ENCODE measurements at regions not wholly inside any gene's neighbourhood (a gene's known extent, or its start where the extent isn't known, plus 50 kb on each side); places are given as distances from the start of the nearest gene placed in this dataset.
"Not testable (repeated sequence)": the region's sequence is repeated elsewhere in the genome, so short reads cannot be mapped to it uniquely, and the experiment has no call there.

DNA sequence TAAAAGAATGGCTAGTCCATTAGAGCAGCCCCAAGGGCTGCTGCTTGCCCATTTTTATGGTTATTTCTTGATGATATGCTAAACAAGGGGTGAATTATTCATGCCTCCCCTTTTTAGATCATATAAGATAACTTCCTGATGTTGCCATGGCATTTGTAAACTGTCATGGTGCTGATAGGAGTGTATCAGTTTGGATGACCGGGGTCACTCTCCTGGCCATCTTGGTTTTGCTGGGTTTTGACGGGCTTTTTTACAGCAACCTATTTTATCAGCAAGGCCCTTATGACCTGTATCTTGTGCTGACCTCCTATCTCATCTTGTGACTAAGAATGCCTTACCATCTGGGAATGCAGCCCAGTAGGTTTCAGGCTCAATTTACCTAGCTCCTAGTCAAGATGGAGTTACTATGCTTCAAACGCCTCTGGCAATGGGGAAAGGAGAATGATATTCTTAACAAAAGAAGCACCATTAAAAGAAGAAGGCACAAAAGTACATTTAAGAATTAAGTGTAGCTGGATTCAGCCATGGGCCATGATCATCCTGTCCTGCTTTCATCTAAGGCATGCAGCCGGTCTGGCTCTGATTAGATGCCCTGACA, 1156.0 kb downstream of the PCDH9 start:
- Histone ChIP-seq H3K4me1 (ENCODE audit: control insufficient read depth, insufficient read depth, low read length, unreplicated experiment) (no peaks in the 10 kb centered on the region), H3K79me2 (ENCODE audit: control insufficient read depth, insufficient read depth, low read length, unreplicated experiment) (no peaks in the 10 kb centered on the region), H3K27me3 (ENCODE audit: insufficient read depth, low read length) (no peaks in the 10 kb centered on the region), H3K36me3 (ENCODE audit: insufficient read depth, low read length) (no peaks in the 10 kb centered on the region), H3K27ac (ENCODE audit: low read depth, low read length) (no peak overlapping the region), H3K4me3 (ENCODE audit: low read depth, low read length) (no peak overlapping the region), H2AFZ (ENCODE audit: low read length, unreplicated experiment) (no peak overlapping the region)

DNA sequence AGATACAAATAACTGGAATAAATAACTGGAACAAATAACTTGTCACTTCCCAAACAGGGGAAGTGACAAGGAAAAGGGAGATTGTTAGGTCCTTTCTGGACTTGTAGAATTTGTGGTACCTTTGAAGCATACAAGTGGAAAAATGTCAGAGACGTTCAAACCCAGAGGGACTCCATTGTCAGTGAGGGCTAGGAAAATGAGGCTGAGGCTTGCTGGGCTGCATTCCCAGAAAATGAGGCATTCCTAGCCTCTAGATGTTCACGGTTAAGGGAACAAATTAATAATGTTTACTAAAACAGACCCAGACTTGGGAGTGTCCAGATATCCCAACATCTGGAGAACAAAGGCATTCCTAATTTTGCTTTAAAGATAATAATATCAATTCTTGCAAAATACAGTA, 1158.0 kb downstream of the PCDH9 start:
- not testable (repeated sequence) for H3K36me3 ChIP-seq (ENCODE audit: insufficient read depth, low read length); H3K79me2 ChIP-seq (ENCODE audit: control insufficient read depth, insufficient read depth, low read length, unreplicated experiment); H2AFZ ChIP-seq (ENCODE audit: low read length, unreplicated experiment); H3K4me3 ChIP-seq (ENCODE audit: low read depth, low read length); H3K27ac ChIP-seq (ENCODE audit: low read depth, low read length); H3K27me3 ChIP-seq (ENCODE audit: insufficient read depth, low read length); H3K4me1 ChIP-seq (ENCODE audit: control insufficient read depth, insufficient read depth, low read length, unreplicated experiment)

DNA sequence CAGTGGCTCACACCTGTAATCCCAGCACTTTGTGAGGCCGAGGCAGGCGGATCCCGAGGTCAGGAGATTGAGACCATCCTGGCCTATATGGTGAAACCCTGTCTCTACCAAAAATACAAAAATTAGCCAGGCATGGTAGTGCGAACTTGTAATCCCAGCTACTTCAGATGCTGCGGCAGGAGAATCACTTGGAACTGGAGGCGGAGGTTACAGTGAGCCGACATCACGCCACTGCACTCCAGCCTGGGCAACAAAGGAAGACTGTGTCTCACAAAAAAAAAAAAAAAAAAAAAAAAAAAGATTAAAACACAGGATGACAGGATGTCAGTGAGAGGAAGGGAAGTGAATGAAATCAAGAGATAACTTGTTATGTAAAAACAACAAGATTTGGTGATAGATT, 1158.5 kb downstream of the PCDH9 start:
- Histone ChIP-seq H3K27me3 (ENCODE audit: insufficient read depth, low read length) (no peaks in the 10 kb centered on the region), H2AFZ (ENCODE audit: low read length, unreplicated experiment) (no peak overlapping the region), H3K4me1 (ENCODE audit: control insufficient read depth, insufficient read depth, low read length, unreplicated experiment) (no peaks in the 10 kb centered on the region), H3K27ac (ENCODE audit: low read depth, low read length) (no peak overlapping the region), H3K36me3 (ENCODE audit: insufficient read depth, low read length) (no peaks in the 10 kb centered on the region), H3K4me3 (ENCODE audit: low read depth, low read length) (no peak overlapping the region), H3K79me2 (ENCODE audit: control insufficient read depth, insufficient read depth, low read length, unreplicated experiment) (no peaks in the 10 kb centered on the region)

DNA sequence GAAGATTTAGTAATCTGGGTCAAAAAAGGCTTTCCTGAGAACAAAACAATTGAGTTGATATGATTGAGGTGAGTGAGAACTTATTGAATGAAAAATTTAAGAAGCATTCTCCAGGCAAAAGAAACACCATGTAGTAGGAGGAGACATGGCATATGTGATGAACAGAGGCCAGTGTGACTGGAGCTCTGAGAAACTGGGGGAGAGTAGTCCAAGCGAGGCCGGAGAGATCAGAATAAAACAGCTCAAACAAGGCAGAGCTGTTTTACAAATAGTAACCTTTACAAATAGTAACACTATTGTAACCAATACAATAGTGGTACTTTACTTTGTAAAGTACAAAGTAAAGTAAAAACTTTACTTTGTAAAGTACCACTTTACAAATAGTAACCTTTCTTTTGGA, 1159.1 kb downstream of the PCDH9 start:
- Histone ChIP-seq H3K27ac (ENCODE audit: low read depth, low read length) (no peak overlapping the region), H3K36me3 (ENCODE audit: insufficient read depth, low read length) (no peaks in the 10 kb centered on the region), H3K4me3 (ENCODE audit: low read depth, low read length) (no peak overlapping the region), H2AFZ (ENCODE audit: low read length, unreplicated experiment) (no peak overlapping the region), H3K4me1 (ENCODE audit: control insufficient read depth, insufficient read depth, low read length, unreplicated experiment) (no peaks in the 10 kb centered on the region), H3K79me2 (ENCODE audit: control insufficient read depth, insufficient read depth, low read length, unreplicated experiment) (no peaks in the 10 kb centered on the region), H3K27me3 (ENCODE audit: insufficient read depth, low read length) (no peaks in the 10 kb centered on the region)

DNA sequence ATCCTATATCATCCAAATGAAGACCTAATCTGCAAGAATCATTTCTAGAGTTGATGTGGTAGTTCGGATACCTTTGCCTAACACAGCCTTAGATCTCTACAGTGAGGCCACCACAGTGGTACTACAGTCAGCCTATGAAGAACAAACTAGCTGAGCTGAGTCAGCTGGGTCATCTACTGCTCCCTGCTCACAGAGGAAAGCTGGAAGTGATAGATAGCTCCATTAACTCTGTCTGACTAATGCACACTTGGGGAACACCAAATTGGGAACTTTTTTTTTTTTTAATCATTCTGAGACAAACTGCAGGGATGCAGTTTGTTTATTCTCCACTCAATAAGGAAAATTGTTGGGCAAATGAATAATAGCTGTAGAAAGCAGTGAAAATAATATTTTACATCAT, 1160.6 kb downstream of the PCDH9 start:
- no peaks in the 10 kb centered on the region for H3K4me1 ChIP-seq (ENCODE audit: control insufficient read depth, insufficient read depth, low read length, unreplicated experiment)

DNA sequence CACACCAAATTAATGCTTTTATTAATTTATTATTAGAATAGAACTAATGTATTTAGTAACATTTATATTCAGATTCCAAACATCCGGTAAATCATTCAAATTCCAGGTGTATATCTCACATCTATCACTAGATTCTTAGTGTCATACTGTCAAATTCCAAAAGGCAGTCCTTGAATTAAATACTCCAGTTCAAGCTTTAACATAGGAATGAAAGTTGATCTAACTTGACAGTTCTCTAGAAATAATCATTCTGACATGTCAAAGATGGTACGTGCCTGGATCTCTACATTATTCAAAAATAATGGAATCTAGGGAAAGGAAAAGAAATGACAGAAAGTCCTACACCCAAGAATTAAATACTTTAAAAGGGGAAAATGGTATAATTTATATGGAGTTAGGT, 1161.5 kb downstream of the PCDH9 start:
- Histone ChIP-seq H3K36me3 (ENCODE audit: insufficient read depth, low read length) (no peaks in the 10 kb centered on the region), H2AFZ (ENCODE audit: low read length, unreplicated experiment) (no peak overlapping the region), H3K4me1 (ENCODE audit: control insufficient read depth, insufficient read depth, low read length, unreplicated experiment) (no peaks in the 10 kb centered on the region), H3K27me3 (ENCODE audit: insufficient read depth, low read length) (no peaks in the 10 kb centered on the region), H3K79me2 (ENCODE audit: control insufficient read depth, insufficient read depth, low read length, unreplicated experiment) (no peaks in the 10 kb centered on the region), H3K4me3 (ENCODE audit: low read depth, low read length) (no peak overlapping the region), H3K27ac (ENCODE audit: low read depth, low read length) (no peak overlapping the region)

More for the DNA sequence above, 1160.6 kb downstream of the PCDH9 start:
- no peak overlapping the region for H2AFZ ChIP-seq (ENCODE audit: low read length, unreplicated experiment)
- no peak overlapping the region for H3K4me3 ChIP-seq (ENCODE audit: low read depth, low read length)
- no peak overlapping the region for H3K27ac ChIP-seq (ENCODE audit: low read depth, low read length)
- no peaks in the 10 kb centered on the region for H3K27me3 ChIP-seq (ENCODE audit: insufficient read depth, low read length)
- no peaks in the 10 kb centered on the region for H3K79me2 ChIP-seq (ENCODE audit: control insufficient read depth, insufficient read depth, low read length, unreplicated experiment)
- H3K36me3 ChIP-seq (ENCODE audit: insufficient read depth, low read length) = no peaks in the 10 kb centered on the region

DNA sequence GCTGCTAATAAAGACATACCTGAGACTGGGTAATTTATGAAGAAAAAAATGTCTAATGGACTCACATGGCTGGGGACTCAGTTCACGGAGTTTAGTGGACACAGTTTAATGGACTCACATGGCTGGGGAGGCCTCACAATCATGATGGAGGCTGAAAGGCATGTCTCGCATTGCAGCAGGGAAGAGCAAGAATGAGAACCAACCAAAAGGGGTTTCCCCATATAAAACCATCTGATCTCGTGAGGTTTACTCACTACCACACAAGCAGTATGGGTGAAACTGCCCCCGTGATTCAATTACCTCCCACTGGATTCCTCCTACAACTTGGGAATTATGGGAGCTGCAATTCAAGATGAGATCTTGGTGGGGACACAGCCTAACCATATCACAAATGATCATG, 1181.2 kb downstream of the PCDH9 start:
- Histone ChIP-seq H3K4me1 (ENCODE audit: control insufficient read depth, insufficient read depth, low read length, unreplicated experiment) (no peaks in the 10 kb centered on the region), H2AFZ (ENCODE audit: low read length, unreplicated experiment) (no peak overlapping the region), H3K27me3 (ENCODE audit: insufficient read depth, low read length) (no peaks in the 10 kb centered on the region), H3K36me3 (ENCODE audit: insufficient read depth, low read length) (no peaks in the 10 kb centered on the region), H3K27ac (ENCODE audit: low read depth, low read length) (no peak overlapping the region), H3K4me3 (ENCODE audit: low read depth, low read length) (no peak overlapping the region), H3K79me2 (ENCODE audit: control insufficient read depth, insufficient read depth, low read length, unreplicated experiment) (no peaks in the 10 kb centered on the region)

DNA sequence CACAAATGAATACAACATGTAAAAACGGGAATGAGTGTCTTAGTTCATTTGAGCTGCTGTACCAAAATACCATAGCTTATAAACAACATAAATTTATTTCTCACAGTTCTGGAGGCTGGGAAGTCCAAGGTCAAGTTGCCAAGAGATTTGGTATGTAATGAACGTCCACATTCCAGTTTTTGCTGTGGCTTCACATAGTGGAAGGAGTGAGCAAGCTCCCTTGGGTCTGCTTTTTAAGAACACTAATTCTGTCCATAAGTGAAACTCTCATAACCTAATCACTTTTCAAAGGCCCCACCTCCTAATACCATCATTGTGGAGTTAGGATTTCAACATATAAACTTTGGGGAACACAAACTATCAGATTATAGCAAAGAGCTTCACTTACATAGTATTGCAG, 1189.6 kb downstream of the PCDH9 start:
- Histone ChIP-seq H3K4me1 (ENCODE audit: control insufficient read depth, insufficient read depth, low read length, unreplicated experiment) (no peaks in the 10 kb centered on the region), H3K79me2 (ENCODE audit: control insufficient read depth, insufficient read depth, low read length, unreplicated experiment) (no peaks in the 10 kb centered on the region), H3K36me3 (ENCODE audit: insufficient read depth, low read length) (no peaks in the 10 kb centered on the region), H3K4me3 (ENCODE audit: low read depth, low read length) (no peak overlapping the region), H3K27me3 (ENCODE audit: insufficient read depth, low read length) (no peaks in the 10 kb centered on the region), H3K27ac (ENCODE audit: low read depth, low read length) (no peak overlapping the region), H2AFZ (ENCODE audit: low read length, unreplicated experiment) (no peak overlapping the region)

DNA sequence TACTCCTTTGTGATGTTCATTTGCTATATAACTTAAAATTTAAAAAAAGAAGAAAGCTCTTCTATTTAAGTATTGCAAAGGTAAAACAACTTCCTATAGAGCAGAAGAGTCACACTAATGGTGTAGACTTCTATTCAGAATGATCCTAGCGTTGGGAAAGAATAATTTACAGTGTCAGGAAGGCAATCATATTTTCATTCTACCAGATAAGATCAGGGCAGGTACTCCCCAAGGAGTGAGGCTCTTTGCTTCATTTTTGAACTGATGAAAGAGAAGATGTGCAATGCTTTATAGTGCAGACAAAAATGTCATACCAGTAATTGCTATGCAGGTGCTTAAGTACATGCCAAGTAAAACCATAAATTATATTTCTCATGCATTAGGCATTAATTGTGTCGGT, 1193.0 kb downstream of the PCDH9 start:
- Histone ChIP-seq H3K4me1 (ENCODE audit: control insufficient read depth, insufficient read depth, low read length, unreplicated experiment) (no peaks in the 10 kb centered on the region), H3K4me3 (ENCODE audit: low read depth, low read length) (no peak overlapping the region), H2AFZ (ENCODE audit: low read length, unreplicated experiment) (no peak overlapping the region), H3K27me3 (ENCODE audit: insufficient read depth, low read length) (no peaks in the 10 kb centered on the region), H3K36me3 (ENCODE audit: insufficient read depth, low read length) (no peaks in the 10 kb centered on the region), H3K79me2 (ENCODE audit: control insufficient read depth, insufficient read depth, low read length, unreplicated experiment) (no peaks in the 10 kb centered on the region), H3K27ac (ENCODE audit: low read depth, low read length) (no peak overlapping the region)

DNA sequence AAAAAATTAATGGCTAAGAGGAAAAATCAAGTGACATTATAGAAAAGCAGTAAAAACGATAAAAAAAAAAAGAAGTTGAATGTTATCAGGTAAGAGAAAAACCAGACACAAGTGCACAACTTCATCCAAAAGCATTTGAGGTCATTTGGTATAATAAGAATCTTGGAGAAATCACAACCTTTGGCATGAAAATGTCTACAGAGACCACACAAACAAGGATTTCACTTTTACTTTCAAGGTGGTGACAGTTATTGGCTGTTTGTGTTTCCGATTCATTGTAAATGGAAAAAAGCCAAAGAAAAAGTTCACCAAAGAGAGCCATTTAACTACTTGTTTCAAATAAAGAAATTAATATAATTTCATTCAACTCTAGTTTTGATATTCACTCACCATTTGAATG, 1193.5 kb downstream of the PCDH9 start:
- no peak overlapping the region for H3K4me3 ChIP-seq (ENCODE audit: low read depth, low read length)
- no peaks in the 10 kb centered on the region for H3K36me3 ChIP-seq (ENCODE audit: insufficient read depth, low read length)
- H3K27ac ChIP-seq (ENCODE audit: low read depth, low read length) = no peak overlapping the region
- H3K4me1 ChIP-seq (ENCODE audit: control insufficient read depth, insufficient read depth, low read length, unreplicated experiment) = no peaks in the 10 kb centered on the region
- H2AFZ ChIP-seq (ENCODE audit: low read length, unreplicated experiment) = no peak overlapping the region
- no peaks in the 10 kb centered on the region for H3K27me3 ChIP-seq (ENCODE audit: insufficient read depth, low read length)
- H3K79me2 ChIP-seq (ENCODE audit: control insufficient read depth, insufficient read depth, low read length, unreplicated experiment) = no peaks in the 10 kb centered on the region

DNA sequence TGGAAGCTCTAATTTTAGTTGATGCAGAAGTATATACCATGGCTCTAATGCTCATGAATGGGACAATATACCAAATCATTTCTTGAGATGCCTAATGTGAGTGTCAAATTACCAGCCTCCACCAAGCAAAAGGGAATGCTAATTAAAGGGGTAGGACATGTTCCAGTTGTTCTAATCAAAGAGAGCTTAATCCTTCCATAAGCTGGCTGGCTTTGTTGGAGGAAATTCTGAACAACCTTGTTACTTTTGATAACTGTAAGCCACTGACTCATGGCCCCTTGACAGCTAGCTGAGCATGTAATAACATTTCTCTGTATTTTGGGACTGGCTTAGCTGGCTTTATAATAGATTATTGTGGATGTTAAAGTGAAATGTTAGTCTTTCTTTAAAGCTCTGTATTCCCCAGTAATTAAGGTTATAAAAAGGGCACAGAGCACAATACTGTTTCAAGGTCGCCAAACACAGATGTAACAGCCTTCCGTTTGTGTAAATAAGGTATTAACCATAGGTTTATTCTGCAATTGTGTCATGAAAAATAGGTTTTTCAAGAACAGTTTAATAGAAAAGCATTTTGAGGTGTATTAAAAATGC, 1194.0 kb downstream of the PCDH9 start:
- H3K4me1 ChIP-seq (ENCODE audit: control insufficient read depth, insufficient read depth, low read length, unreplicated experiment) = no peaks in the 10 kb centered on the region
- H2AFZ ChIP-seq (ENCODE audit: low read length, unreplicated experiment) = no peak overlapping the region
- H3K36me3 ChIP-seq (ENCODE audit: insufficient read depth, low read length) = no peaks in the 10 kb centered on the region
- H3K27me3 ChIP-seq (ENCODE audit: insufficient read depth, low read length) = no peaks in the 10 kb centered on the region
- no peaks in the 10 kb centered on the region for H3K79me2 ChIP-seq (ENCODE audit: control insufficient read depth, insufficient read depth, low read length, unreplicated experiment)
- H3K4me3 ChIP-seq (ENCODE audit: low read depth, low read length) = no peak overlapping the region
- H3K27ac ChIP-seq (ENCODE audit: low read depth, low read length) = no peak overlapping the region

Measured in ACC112 (cell line).